GM18499 (cell line): ENCODE measurements at regions not wholly inside any gene's neighbourhood (a gene's known extent, or its start where the extent isn't known, plus 50 kb on each side); places are given as distances from the start of the nearest gene placed in this dataset.
"Not testable (repeated sequence)": the region's sequence is repeated elsewhere in the genome, so short reads cannot be mapped to it uniquely, and the experiment has no call there.

Source experiments
- ATAC-seq: cut with Tn5 transposase; IDR thresholded peaks from one replicate; pipeline ENCODE4 v1.9.1; 2021; ENCODE audit warnings: moderate number of reproducible peaks; ENCODE audit not compliant: insufficient read depth, unreplicated experiment

- ATAC-seq: no peak
Observed at GRCh38 chr21:17682924-17683323, 70.2 kb upstream of the BTG3 start.

- peak; percentile 80 for ATAC-seq
Observed at GRCh38 chr21:17679002-17679600, 66.4 kb upstream of the BTG3 start.

- not testable (repeated sequence) for ATAC-seq
Observed at GRCh38 chr21:17676930-17677329, 64.2 kb upstream of the BTG3 start.

GRCh38 chr21:17674106-17674505, 61.4 kb upstream of the BTG3 start:
- no peak for ATAC-seq

GRCh38 chr21:17673261-17674020, 60.7 kb upstream of the BTG3 start:
- no peak for ATAC-seq

GRCh38 chr21:17671733-17672132, 59.0 kb upstream of the BTG3 start:
- no peak for ATAC-seq

GRCh38 chr21:17668479-17669140, 55.9 kb upstream of the BTG3 start:
- ATAC-seq: no peak

- ATAC-seq: no peak
Observed at GRCh38 chr21:17667256-17667655, 54.6 kb upstream of the BTG3 start.
